NCI-H2196 treated with DMSO at 0.1 percent for 48 hours (cell line): ENCODE measurements at regions not wholly inside any gene's neighbourhood (a gene's known extent, or its start where the extent isn't known, plus 50 kb on each side); places are given as distances from the start of the nearest gene placed in this dataset.
"Not testable (repeated sequence)": the region's sequence is repeated elsewhere in the genome, so short reads cannot be mapped to it uniquely, and the experiment has no call there.

ENCODE experiments used
- DNase-seq: peaks from one replicate; lab custom pipeline; 2025; ENCODE audit not compliant: unreplicated experiment; lab: John Stamatoyannopoulos, UW

DNA sequence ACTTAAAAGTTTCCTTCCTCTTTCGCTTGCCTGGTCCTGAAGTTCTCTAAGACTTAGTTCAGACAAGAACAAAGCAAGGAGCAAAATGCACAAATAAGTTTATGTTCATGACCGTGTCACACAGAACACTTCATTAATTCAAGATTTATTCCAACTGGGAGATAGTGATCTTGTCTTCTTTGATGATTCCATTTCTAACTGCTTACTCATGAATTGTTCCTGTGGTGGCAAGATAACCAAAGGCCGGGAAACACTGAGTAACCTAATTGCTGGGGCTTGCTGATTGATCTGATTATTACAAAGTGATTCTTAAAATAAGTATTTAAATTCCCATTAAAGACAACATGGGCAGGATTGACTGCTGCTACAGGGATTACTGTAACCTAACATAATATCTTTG is 1462.9 kb upstream of the RAG2 start:
- DNase-seq, result no peak

DNA sequence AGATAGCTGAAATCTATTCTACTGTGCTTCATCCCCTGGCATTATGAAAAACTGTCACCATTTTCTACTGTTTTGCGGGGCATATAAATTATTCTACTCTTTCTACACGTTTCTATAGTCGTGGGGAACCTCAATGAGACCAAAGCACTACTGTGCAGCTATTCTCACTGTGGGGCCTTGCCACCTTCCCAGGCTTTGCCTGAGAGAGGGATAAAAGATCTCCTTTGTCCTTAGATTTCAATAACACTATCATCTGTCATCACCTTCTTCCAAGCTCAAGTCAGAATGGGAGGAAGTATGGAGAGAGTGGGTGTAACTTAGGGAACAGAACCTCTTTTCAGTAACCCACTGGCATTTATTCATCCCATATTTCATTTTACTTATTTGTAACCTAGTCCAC is 1462.1 kb upstream of the RAG2 start:
- no peak for DNase-seq

DNA sequence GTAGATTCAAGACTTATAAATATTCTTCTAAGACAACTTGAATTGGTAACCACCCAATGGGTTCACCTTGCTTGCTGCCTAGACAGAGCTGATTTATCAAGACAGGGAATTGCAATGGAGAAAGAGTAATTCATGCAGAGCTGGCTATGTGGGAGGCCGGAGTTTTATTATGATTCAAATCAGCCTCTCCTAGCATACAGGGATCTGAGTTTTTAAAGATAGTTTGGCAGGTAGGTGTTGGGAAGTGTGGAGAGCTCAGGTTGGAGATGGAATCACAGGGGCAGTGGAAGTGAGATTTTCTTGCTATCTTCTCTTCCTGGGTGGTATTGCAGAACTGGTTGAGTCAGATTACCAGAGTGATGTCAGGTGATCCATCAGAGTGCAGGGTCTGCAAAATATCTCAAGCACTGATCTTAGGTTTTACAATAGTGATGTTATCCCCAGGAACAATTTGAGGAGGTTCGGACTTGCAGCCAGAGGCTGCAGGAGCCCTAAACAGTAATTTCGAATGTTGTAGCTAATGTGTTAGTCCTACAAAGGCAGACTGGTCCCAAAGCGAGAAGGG is 1448.6 kb upstream of the RAG2 start:
- DNase-seq, result no peak

DNA sequence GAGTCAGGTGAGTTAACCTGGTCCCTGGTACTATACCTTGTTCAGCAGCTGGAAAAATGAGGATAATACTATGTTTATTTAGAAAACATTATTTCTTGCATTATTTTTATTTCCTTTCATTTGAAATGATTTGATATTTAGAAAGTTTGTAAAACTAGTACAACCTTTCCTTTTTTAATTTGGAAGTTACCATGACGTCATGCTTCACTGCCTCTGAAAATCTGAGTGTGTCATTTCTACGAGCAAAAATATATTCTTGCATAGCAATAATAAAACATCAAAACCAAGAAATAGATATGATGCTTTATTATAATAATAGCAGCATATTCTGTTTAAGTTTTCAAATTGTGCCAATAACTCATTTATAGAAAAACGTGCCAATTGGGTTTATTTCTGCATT is 1445.0 kb upstream of the RAG2 start:
- no peak for DNase-seq

DNA sequence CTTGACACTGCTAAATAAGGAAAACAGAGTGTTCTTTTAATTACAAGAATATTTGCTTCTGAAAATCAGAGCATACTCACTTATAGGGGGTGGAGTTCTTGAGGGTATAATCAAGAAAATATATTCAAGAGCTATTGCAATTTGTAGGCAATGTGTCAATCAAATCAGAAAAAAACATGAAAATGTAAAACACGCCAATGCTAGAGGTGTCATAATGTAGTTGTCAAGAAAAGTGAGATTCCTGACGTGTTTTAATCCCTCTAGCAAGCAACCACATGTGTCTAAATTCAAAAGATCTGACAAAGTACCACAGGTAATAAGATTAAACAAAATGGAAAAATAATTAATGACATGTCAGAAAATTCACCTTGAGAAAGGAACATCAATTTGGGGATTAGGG is 1440.7 kb upstream of the RAG2 start:
- no peak for DNase-seq

DNA sequence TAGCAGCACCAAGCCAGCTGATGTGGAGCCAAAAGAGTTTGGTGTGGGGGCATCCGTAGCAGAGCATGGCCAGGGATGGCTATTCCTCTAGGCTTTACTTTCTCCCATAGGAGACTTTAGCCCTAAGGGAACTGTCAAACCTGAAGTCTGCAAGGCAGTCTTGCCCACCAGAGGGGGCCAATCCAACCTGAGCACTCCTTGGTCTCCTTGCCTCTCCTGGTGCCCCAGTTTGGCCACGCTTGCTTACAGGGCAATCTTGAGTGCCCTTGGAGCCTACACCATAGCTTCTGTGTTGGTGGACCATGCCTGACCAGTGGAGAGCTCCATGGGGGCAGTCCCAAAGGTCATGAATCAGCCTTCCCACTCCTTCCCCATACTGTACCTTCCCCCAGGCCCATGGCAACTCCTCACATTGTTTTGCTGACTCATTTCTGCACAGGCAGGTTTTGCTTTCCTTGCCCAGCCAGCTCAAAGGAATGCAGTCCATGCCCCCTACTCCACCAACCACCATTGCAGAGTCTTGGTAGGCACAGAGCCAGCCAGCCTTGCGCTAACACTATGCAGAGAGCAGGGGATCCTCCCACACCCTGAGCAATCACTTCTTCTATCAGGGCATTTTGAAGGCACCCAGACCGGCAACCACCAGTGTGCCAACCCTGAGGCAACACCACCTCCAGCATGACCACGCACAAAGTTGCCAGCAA is 1421.2 kb upstream of the RAG2 start:
- DNase-seq, result no peak

DNA sequence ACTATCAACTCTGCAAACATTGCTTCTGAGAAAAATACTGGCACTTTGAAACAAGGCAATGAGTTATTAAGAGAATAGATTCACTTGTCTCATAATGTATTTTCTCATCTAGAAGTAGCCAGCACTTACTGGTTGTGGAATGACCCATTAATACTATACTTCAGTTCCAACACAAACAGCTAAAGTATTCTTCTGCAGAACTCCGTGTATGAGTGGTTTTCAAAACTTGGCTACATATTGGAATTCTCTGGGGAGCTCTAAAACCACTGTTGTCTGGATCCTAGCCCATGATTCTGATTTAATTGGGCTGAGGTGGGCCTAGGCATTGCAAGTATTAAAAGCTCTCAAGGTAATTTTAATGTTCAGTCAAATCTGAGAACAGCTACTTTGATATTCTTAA is 1416.4 kb upstream of the RAG2 start:
- no peak for DNase-seq

DNA sequence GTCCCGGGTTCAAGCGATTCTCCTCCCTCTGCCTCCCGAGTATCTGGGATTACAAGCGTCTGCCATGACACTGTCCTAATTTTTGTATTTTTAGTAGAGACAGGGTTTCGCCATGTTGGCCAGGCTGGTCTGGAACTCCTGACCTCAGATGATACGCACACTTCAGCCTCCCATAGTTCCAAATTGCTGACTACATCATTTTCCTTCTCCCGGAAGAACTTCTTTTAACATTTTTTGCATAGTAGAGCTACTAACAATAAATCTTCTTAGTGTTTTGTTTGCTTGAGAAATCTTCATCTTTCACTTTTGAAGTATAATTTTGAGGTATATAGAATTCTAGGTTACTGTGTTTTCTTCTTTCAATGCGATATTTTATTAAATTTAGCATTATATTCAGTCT is 1415.1 kb upstream of the RAG2 start:
- DNase-seq, result no peak

DNA sequence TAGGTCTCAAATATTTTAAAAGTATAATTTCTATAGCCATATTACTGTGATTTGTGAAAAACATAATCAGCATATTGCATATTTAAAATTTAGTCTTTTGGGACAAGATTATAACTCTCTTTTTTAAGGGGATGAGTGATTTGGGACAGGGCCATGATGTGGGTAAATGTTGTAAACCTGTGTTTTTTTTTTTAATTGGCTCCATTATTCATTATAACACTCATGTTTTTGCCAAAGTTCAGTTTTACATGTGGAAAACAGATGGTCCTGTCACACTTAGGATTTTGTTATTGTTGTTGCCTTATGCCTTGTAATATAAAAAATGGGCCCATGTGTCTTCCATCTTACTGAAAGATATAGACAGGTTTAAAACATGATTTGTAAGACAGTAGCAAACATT is 1413.5 kb upstream of the RAG2 start:
- no peak for DNase-seq

DNA sequence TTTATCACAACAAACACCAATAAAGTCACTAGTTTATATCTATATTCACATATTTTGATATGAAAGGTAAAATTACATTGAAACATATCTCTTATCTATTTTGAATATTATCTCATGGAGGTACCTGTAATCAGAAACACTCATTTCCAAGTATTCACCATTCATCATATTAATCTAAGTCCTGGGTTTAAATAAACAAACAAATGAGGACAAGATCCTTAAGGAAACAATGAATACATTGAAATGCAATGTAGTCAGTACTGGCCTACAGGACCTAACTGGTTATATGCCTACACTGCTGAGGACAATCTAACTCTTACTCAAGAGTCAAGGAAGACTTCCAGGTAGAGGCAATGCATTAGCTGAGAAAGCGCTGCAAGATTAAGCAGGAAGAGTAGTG is 1411.9 kb upstream of the RAG2 start:
- no peak for DNase-seq

DNA sequence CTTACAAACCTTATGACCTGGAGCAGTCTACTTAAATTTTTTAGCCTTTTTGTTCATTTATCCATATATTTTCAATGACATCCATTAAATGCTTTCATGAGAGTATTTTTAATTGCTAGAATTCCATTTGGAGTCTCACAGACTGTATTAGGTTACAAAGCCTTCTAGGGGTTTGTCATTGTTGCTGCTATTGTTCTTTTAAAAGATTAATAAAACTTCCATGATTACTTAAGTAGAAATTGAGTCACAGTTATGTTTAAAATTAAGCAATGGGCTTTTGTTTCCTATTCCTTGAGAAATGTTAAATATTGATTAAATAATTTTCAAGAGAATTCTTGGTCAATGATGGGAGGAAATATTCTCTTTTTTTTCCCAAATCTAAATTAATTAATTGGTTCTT is 1408.4 kb upstream of the RAG2 start:
- DNase-seq, result no peak

DNA sequence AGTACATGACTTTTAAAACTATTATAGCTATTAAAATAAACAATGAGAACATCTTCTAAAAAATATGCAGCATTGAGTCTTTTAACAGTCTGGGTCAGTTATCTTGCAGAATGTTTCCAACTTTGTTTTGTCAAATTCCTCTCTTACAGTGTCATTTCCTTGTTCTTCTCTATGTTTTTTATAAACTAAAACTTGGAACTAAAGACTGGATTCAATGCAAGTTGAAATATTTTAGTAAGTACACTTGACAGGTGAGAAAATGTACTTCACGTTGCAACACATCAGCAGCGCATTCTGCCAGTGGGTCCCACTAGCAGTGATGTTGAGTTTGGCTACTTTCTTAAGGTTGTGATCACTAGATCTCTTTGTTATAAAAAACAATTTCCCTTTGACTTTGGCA is 1407.6 kb upstream of the RAG2 start:
- no peak for DNase-seq

DNA sequence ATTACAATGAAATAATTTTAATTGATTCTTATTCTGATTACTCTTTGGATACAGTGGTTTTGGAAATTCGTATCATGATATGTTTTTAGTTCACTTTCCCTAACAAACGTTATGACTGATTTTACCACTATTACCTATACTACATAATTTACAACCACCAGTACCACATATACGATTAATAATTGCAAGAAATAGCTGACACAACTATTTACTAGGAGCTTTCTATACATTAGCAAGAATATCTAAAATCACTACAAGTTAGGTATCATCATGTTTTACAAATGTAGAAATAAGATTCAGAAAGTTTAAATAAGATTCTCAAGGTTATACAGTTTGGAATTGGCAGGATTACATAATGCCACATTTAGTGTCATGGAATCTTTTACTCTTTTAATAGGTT is 1401.1 kb upstream of the RAG2 start:
- no peak for DNase-seq

DNA sequence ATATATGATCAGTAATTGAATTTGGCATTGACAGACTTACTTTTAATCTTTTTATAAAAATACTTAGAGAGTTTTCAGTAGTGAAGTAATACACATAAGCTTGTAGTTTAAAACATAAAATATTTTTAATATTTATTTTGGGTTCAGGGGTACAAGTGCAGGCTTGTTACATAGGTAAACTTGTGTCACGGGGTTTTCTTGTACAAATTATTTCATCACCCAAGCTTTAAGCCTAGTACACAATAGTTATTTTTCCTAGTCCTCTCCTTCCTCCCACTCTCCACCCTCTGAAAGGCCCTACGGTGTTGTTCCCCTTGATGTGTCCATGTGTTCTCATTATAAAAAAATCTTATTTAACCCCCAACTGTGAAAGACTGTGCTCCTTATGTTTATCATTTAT is 1397.8 kb upstream of the RAG2 start:
- no peak for DNase-seq

DNA sequence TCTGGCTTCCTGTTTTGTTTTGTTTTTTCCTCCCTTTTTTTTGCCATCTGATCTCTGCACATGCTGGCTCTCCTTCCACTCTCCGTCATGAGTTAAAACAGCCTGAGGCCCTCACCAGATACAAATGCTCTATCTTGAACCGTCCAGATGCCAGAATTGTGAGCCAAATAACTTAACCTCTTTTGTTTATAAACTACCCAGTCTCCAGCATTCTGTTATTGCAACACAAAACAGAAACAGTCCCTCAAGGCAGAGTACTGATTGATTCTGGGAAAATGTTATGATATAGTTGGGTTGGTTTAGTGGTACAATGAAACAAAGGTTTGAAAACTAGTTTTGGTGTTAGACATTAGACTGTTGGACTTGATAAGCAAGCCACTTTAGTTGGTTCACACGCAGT is 1390.0 kb upstream of the RAG2 start:
- DNase-seq, result no peak

DNA sequence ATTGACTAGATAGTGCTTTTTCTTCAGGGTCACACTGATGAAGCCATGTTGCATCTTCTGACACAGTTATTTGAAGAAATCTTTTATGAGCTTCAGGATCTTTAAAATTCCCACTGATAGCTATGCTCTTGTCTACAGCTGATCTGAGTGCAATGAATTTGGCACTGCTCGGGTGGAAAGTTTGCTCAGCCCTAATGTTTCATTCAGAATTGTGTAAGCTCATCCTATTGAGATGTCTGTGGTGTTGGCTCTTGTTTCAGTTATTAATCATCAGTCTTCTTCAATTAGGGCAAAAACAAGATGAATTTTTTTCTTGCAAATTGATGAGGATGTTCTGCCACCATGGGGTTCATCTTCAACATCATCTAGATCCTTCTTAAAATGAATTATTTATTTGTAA is 1387.0 kb upstream of the RAG2 start:
- no peak for DNase-seq

DNA sequence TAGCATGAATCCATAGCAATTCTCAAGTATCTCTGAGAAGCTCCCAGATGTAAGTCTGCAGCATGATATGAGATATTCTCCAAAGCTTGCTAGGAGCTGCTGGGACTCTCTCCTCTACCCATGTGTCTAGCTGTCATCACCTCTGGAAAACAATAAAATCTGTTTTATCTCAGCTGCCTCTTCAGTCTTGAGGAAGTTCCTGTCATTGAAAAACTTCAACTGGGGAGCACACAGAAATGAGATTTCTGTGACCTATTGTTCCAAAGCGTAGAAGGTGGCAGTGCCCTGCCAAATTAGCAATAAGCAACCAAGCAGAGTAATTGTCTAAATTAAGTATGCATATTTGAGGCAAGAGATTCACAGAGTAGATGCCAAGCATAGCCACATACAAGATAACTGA is 1380.6 kb upstream of the RAG2 start:
- DNase-seq, result no peak

DNA sequence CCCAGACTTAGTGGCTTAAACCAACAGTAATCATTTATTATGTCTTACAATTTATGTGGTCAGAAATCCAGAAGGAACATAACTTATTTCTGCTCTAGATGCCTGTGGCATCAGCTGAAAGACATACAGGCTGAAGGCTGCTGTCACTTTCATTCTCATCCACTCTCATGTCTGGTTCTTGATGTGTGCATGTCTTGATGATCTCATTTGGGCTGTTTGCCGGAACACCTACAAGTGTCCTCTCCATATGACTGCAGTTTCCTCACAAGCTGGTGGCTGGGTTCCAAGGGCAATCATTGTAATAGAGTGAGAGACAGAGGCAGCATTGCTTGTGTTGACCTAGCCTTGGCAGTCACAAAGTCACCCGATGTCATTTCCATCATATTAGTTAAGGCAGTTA is 1375.9 kb upstream of the RAG2 start:
- DNase-seq, result no peak

DNA sequence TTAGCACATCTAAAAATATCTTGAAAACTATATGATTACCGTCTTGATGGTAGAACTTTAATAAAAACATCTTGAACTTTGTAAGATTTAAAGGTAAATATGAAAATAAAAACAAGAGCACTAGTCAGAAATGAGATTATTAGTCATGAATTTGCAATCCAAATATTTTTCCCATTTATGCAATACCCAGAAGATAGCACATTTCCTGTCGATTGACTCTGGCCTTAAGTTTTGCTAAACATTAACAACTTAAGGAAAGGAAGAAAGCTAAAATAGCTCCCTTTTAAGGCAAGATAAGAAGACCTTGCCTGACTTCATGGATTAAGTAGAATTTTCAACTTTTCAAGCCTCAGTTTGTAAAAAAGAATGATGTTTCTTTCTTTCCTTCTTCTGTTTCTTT is 1374.7 kb upstream of the RAG2 start:
- no peak for DNase-seq

DNA sequence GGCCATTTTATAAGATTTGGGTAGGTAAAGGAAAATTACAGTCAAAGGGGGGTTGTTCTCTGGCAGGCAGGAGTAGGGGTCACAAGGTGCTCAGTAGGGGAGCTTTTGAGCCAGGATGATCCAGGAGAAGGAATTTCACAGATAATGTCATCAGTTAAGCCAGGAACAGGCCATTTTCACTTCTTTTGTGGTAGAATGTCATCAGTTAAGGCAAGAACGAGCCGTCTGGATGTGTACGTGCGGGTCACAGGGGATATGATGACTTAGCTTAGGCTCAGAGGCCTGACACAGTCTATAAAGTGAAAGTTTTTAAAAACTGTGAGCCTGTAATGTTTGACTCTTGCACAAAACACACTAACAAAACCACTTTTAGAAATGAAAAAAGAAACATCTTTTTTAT is 1371.3 kb upstream of the RAG2 start:
- not testable (repeated sequence) for DNase-seq

DNA sequence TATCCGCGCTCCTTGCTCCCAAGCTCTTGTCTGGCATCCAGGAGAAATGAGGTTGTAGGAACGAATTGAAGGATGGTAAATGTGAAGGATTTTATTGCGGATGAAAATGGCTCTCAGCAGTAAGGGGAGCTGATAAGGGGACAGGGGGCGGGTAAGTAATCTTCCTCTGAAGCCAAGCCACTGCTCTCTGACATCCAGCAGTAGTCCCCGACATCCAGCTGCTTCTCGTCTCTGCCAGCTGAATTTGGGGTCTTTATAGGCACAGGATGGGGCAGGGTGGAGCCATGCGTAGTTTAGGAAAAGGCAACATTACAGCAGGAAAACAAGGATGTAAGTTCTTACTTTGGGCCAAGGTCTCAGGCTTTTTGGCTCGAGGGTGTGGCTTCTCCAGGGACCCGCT is 1370.1 kb upstream of the RAG2 start:
- no peak for DNase-seq

DNA sequence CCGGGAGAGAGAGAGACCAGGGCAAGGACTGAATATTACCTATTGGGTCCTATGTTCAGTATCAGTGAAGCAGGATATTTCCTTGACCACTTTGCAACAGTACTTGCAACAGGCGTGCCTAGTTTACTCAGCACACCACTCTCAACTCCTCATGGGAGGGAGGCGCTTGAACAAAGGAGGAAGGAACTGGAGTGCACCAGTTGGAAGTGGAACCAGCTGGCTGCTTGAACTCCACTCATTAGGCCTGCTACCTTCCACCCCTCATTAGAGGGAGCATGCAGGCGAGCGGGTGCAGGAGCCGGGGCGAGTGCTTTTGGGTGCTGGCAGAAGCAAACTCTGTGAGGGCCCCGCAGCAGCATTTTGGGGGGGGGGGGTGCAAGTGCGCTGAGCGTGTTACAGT is 1369.6 kb upstream of the RAG2 start:
- no peak for DNase-seq

DNA sequence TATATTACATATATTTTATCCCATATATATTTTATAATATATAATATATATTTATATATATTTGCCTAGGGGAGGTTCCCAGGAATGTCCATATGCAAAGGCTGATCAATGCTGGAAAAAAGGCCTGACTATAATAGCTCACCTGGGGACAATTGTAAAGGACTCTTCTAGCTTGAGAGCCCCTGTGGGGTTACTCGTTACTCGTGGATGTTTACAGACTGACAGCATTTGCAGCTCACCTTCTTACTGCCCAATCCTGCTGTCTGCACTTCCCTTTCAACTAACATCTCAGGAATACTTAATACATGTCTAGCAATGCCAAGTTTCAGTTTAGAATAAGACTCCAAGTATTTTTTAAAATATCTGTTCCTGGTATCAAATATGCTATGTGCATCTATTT is 1365.4 kb upstream of the RAG2 start:
- no peak for DNase-seq
